ENCODE measurements at regions not wholly inside any gene's neighbourhood (a gene's known extent, or its start where the extent isn't known, plus 50 kb on each side); places are given as distances from the start of the nearest gene placed in this dataset.

GRCh38 chr2:38434595-38434994 is 57.5 kb upstream of the ATL2 start:
- Histone ChIP-seq H3K27ac (no peak overlapping the region), H3K36me3 (no peaks in the 10 kb centered on the region), H3K27me3 (no peaks in the 10 kb centered on the region), H3K4me3 (no peak overlapping the region), H3K4me1 (peaks cover 0 to 31% (median 7%) of the 10 kb centered on the region in 4 donors), H3K9me3 (no peaks in the 10 kb centered on the region)
- intact Hi-C loops (cut with DNase I) = no loop called here
- no peak for DNase-seq
- no peak for TF ChIP-seq POLR2A (IDR thresholded peaks at IDR 0.05)

GRCh38 chr2:38433607-38433975 is 56.5 kb upstream of the ATL2 start:
- Histone ChIP-seq H3K27me3 (no peaks in the 10 kb centered on the region), H3K36me3 (no peaks in the 10 kb centered on the region), H3K9me3 (no peaks in the 10 kb centered on the region), H3K4me3 (no peak overlapping the region), H3K4me1 (peaks cover 0 to 23% (median 8%) of the 10 kb centered on the region in 4 donors), H3K27ac (no peak overlapping the region)
- intact Hi-C loops (cut with DNase I) = no loop called here
- no peak for DNase-seq
- TF ChIP-seq EP300 (IDR thresholded peaks at IDR 0.05) (no peak), CTCF (IDR thresholded peaks at IDR 0.05) (no peak), POLR2A (IDR thresholded peaks at IDR 0.05) (no peak)
- WGBS, 2 donors = 93% methylated on average over 1 of the region's 1 CpG

- Histone ChIP-seq H3K4me1 (peaks cover 0 to 21% (median 10%) of the 10 kb centered on the region in 4 donors), H3K27ac (peak overlapping the region in 1 of 4 donors; percentile 33)
- WGBS, 2 donors = 88 to 92% methylated on average over 8 of the region's 8 CpGs
Measured at GRCh38 chr2:38432820-38433606, 55.9 kb upstream of the ATL2 start.

GRCh38 chr2:38430597-38431207 is 53.6 kb upstream of the ATL2 start:
- H3K36me3 ChIP-seq = no peaks in the 10 kb centered on the region
- no peak for DNase-seq
- peaks cover 0 to 19% (median 9%) of the 10 kb centered on the region in 4 donors for H3K4me1 ChIP-seq
- TF ChIP-seq CTCF (IDR thresholded peaks at IDR 0.05) (no peak), POLR2AphosphoS5 (IDR thresholded peaks at IDR 0.05) (no peak), POLR2A (IDR thresholded peaks at IDR 0.05) (no peak), EP300 (IDR thresholded peaks at IDR 0.05) (no peak)
- intact Hi-C loops (cut with DNase I) = no loop called here
- H3K4me3 ChIP-seq = no peak overlapping the region
- no peak overlapping the region for H3K27ac ChIP-seq
- no peaks in the 10 kb centered on the region for H3K27me3 ChIP-seq
- no peaks in the 10 kb centered on the region for H3K9me3 ChIP-seq
- 89 to 94% methylated on average over 19 of the region's 19 CpGs for WGBS, 2 donors

More at GRCh38 chr2:38432820-38433606, 55.9 kb upstream of the ATL2 start:
- Histone ChIP-seq H3K9me3 (no peaks in the 10 kb centered on the region), H3K27me3 (no peaks in the 10 kb centered on the region), H3K4me3 (no peak overlapping the region), H3K36me3 (no peaks in the 10 kb centered on the region)
- TF ChIP-seq CTCF (IDR thresholded peaks at IDR 0.05) (no peak), POLR2AphosphoS5 (IDR thresholded peaks at IDR 0.05) (peak in 1 of 4 donors; percentile 10)
- DNase-seq = no peak
- intact Hi-C loops (cut with DNase I) = no loop called here

- WGBS, 2 donors = 88 to 91% methylated on average over 7 of the region's 7 CpGs
- no peak for TF ChIP-seq CTCF (IDR thresholded peaks at IDR 0.05)
- TF ChIP-seq EP300 (IDR thresholded peaks at IDR 0.05) = no peak
- no peak for TF ChIP-seq POLR2AphosphoS5 (IDR thresholded peaks at IDR 0.05)
- no peak for TF ChIP-seq POLR2A (IDR thresholded peaks at IDR 0.05)
- Histone ChIP-seq H3K36me3 (no peaks in the 10 kb centered on the region), H3K4me3 (no peak overlapping the region), H3K9me3 (no peaks in the 10 kb centered on the region), H3K27me3 (no peaks in the 10 kb centered on the region), H3K27ac (no peak overlapping the region), H3K4me1 (peaks cover 0 to 14% (median 7%) of the 10 kb centered on the region in 4 donors)
- no peak for DNase-seq
- intact Hi-C loops (cut with DNase I) = no loop called here
Measured at GRCh38 chr2:38430196-38430595, 53.1 kb upstream of the ATL2 start.

Data from sigmoid colon (tissue), 6 donors.